K562 (cell line): ENCODE measurements at regions not wholly inside any gene's neighbourhood (a gene's known extent, or its start where the extent isn't known, plus 50 kb on each side); places are given as distances from the start of the nearest gene placed in this dataset.

Experiments
- ATAC-seq: fragments of 200-7000 bp; cut with Tn5 transposase; 3 replicates; pipeline ENCODE4 v1.9.1; 2020; ENCODE audit warnings: moderate library complexity
- BruUV-seq: library from RNA; stranded (reverse); fragments of 400-500 nt; replicated peaks from 2 replicates; lab custom pipeline; 2021; lab: Mats Ljungman, UMichigan
- CTCF ChIA-PET: fragments of 300-600 bp; formaldehyde crosslinking; extraction: SDS; loops from one replicate; lab custom pipeline; 2021; ENCODE audit warnings: low intra/inter-chr PET ratio; lab: Yijun Ruan, JAX
- POLR2A ChIA-PET: fragments of 300-600, 350-650 bp; sonication (Branson Sonifier 250); formaldehyde crosslinking; extraction: SDS; loops from one replicate; lab custom pipeline; 2021; ENCODE audit warnings: antibody characterized with exemption, inconsistent platforms; lab: Yijun Ruan, JAX
- DNase-seq, 4 experiments: peaks; one replicate each; pipeline versions ENCODE4 v3.0.0 to v3.0.0-alpha.2; 2011 to 2018; ENCODE audit warnings: low spot score in 3 of 4, mixed read lengths in 3 of 4; ENCODE audit errors: extremely low read depth in 1 of 4
- FAIRE-seq: peaks from 2 replicates; lab custom pipeline; 2011; peaks lifted over from hg19 to GRCh38; lab: Jason Lieb, UNC
- H2AFZ ChIP-seq: 2 replicates; pipeline ENCODE4 v1.6.0; 2011; ENCODE audit warnings: low read depth, low read length, control low read depth, inconsistent platforms
- H3K27ac ChIP-seq: fragments of 200-600 bp; 3 replicates; pipeline ENCODE4 v1.8.0; 2011; ENCODE audit warnings: low read depth, mild to moderate bottlenecking, control low read depth, inconsistent platforms, low read length, moderate library complexity, mixed read lengths; ENCODE audit errors: extremely low read depth
- H3K27me3 ChIP-seq, 2 experiments: fragments of 300-600 bp in 1 of 2; 2 replicates in 1 of 2; 3 replicates in 1 of 2; pipeline versions ENCODE4 v1.6.0 to v1.8.0; 2011; ENCODE audit warnings: inconsistent platforms in 2 of 2, low read length in 2 of 2, mild to moderate bottlenecking in 1 of 2, mixed read lengths in 1 of 2, moderate library complexity in 1 of 2; ENCODE audit not compliant: control insufficient read depth in 2 of 2, insufficient read depth in 2 of 2
- H3K36me3 ChIP-seq: fragments of 300-600 bp; 3 replicates; pipeline ENCODE4 v1.8.0; 2011; ENCODE audit warnings: mild to moderate bottlenecking, low read length, inconsistent platforms; ENCODE audit not compliant: control insufficient read depth, insufficient read depth
- H3K4me1 ChIP-seq, 2 experiments: fragments of 200-600 bp in 1 of 2; replicated peaks in 1 of 2; 2 replicates in 1 of 2; 3 replicates in 1 of 2; pipeline versions ENCODE4 v1.5.1 to v1.8.0; 2011; ENCODE audit warnings: inconsistent platforms in 2 of 2, low read length in 2 of 2, mild to moderate bottlenecking in 1 of 2, mixed read lengths in 1 of 2, moderate library complexity in 1 of 2; ENCODE audit not compliant: control insufficient read depth in 2 of 2, insufficient read depth in 2 of 2
- H3K4me2 ChIP-seq: 2 replicates; pipeline ENCODE4 v1.6.1; 2011; ENCODE audit warnings: low read length, control low read depth, inconsistent platforms, mixed read lengths; ENCODE audit not compliant: insufficient read depth
- H3K4me3 ChIP-seq: fragments of 200-600 bp; sonication (generic), shearing (Covaris generic); 2 replicates; pipeline ENCODE4 v1.5.1; 2016; ENCODE audit warnings: control low read depth, inconsistent platforms
- H3K79me2 ChIP-seq: fragments of 200-600 bp; 3 replicates; pipeline ENCODE4 v1.8.0; 2011; ENCODE audit warnings: low read length, inconsistent platforms; ENCODE audit not compliant: control insufficient read depth, insufficient read depth
- H3K9ac ChIP-seq, 2 experiments: 2 replicates each; pipeline versions ENCODE4 v1.6.0 to v1.6.1; 2011; ENCODE audit warnings: low read depth in 2 of 2, low read length in 2 of 2, control low read depth in 1 of 2, inconsistent platforms in 1 of 2, mild to moderate bottlenecking in 1 of 2, mixed read lengths in 1 of 2; ENCODE audit not compliant: insufficient read depth in 1 of 2
- H3K9me1 ChIP-seq: one replicate; pipeline ENCODE4 v1.6.0; 2011; ENCODE audit warnings: inconsistent platforms, mild to moderate bottlenecking, low read length, moderate library complexity; ENCODE audit not compliant: control insufficient read depth, insufficient read depth
- H3K9me3 ChIP-seq: replicated peaks from 2 replicates; pipeline ENCODE4 v1.5.1; 2011; ENCODE audit warnings: low read depth, low read length, inconsistent platforms; ENCODE audit not compliant: control insufficient read depth, insufficient read depth
- H4K20me1 ChIP-seq: replicated peaks from 2 replicates; pipeline ENCODE4 v1.6.1; 2011; ENCODE audit warnings: low read length, inconsistent platforms, mixed read lengths; ENCODE audit not compliant: control insufficient read depth, insufficient read depth
- CREB1 ChIP-seq, 2 experiments: sonication (generic) in 1 of 2; formaldehyde crosslinking in 1 of 2; IDR thresholded peaks; 2 replicates each; pipeline versions ENCODE4 v1.6.1 to v1.8.0; 2012 to 2022; ENCODE audit warnings: inconsistent platforms in 1 of 2, mild to moderate bottlenecking in 1 of 2, missing genetic modification reagents in 1 of 2, moderate library complexity in 1 of 2
- ELF4 ChIP-seq: fragments of 450-650 bp; formaldehyde crosslinking; IDR thresholded peaks from 2 replicates; pipeline ENCODE4 v1.4.0; 2022; ENCODE audit warnings: missing genetic modification characterization
- FOS ChIP-seq: IDR thresholded peaks from 3 replicates; pipeline ENCODE4 v1.6.1; 2011; ENCODE audit not compliant: insufficient read length; ENCODE audit errors: extremely low read depth
- HIVEP1 ChIP-seq: fragments of 250-450 bp; sonication (Bioruptor Pico); IDR thresholded peaks from 2 replicates; pipeline ENCODE4 v1.4.0; 2020; ENCODE audit warnings: mild to moderate bottlenecking
- HMGN3 ChIP-seq: IDR thresholded peaks from 2 replicates; pipeline ENCODE4 v1.6.1; 2011; ENCODE audit warnings: borderline replicate concordance, low read depth, mild to moderate bottlenecking, mixed read lengths, low read length; ENCODE audit not compliant: insufficient read length; ENCODE audit errors: extremely low read depth
- MTA3 ChIP-seq: fragments of 450-650 bp; formaldehyde crosslinking; IDR thresholded peaks from 2 replicates; pipeline ENCODE4 v1.6.1; 2017; ENCODE audit warnings: mild to moderate bottlenecking, borderline replicate concordance
- NKRF ChIP-seq: fragments of 450-650 bp; IDR thresholded peaks from 2 replicates; pipeline ENCODE4 v1.6.1; 2016; ENCODE audit warnings: borderline replicate concordance
- NONO ChIP-seq, 2 experiments: fragments of 200-400 bp in 1 of 2; fragments of 450-650 bp in 1 of 2; formaldehyde crosslinking in 1 of 2; IDR thresholded peaks; 2 replicates each; pipeline ENCODE4 v1.6.1; 2017; ENCODE audit warnings: low read depth in 2 of 2, mild to moderate bottlenecking in 2 of 2, moderate library complexity in 2 of 2, low read length in 1 of 2
- PTRF ChIP-seq: fragments of 450-650 bp; IDR thresholded peaks from 2 replicates; pipeline ENCODE4 v1.6.1; 2016; ENCODE audit warnings: mild to moderate bottlenecking, missing genetic modification characterization, missing compliant biosample characterization
- SIRT6 ChIP-seq: IDR thresholded peaks from one replicate; pipeline ENCODE4 v1.6.1; 2012; ENCODE audit warnings: low read depth, mild to moderate bottlenecking, control low read depth, inconsistent platforms, low read length, moderate library complexity
- ZNF140 ChIP-seq: fragments of 250-450 bp; sonication (Bioruptor Pico); IDR thresholded peaks from 2 replicates; pipeline ENCODE4 v1.8.0; 2021; ENCODE audit warnings: moderate library complexity, mild to moderate bottlenecking, inconsistent platforms
- WGBS: fragments of 100-300 bp; shearing (Covaris generic); methylation state at CpG from one replicate; pipeline ENCODE4 v1.1.6; 2016; ENCODE audit warnings: low coverage, mixed read lengths; ENCODE audit not compliant: insufficient coverage; ENCODE audit errors: missing lambda C conversion rate; 5-methylcytosine and 5-hydroxymethylcytosine counted together
- in situ Hi-C: fragments of 300-500 bp; cut with MboI; formaldehyde crosslinking; loops from 4 replicates; pipeline ENCODE4 v1.15.0; 2018; ENCODE audit warnings: inconsistent platforms, mixed read lengths
- intact Hi-C: fragments of 100-400 bp; cut with micrococcal nuclease; formaldehyde crosslinking; loops from 2 replicates; pipeline ENCODE4 v1.14.2; 2022
- TF ChIP-seq, protein P1 (sequence below): IDR thresholded peaks from 2 replicates; pipeline ENCODE4 v1.6.1; 2011; ENCODE audit not compliant: insufficient read length; ENCODE audit errors: extremely low read depth
- TF ChIP-seq, protein P2 (sequence below): fragments of 450-650 bp; conservative IDR thresholded peaks from 2 replicates; pipeline ENCODE4 v1.6.1; 2016; ENCODE audit warnings: missing genetic modification characterization, low read depth, mild to moderate bottlenecking, missing compliant biosample characterization, moderate library complexity
- TF ChIP-seq, protein P3 (sequence below): fragments of 250-450 bp; sonication (Bioruptor Pico); IDR thresholded peaks from 2 replicates; pipeline ENCODE4 v1.4.0; 2020; ENCODE audit warnings: borderline replicate concordance

DNA sequence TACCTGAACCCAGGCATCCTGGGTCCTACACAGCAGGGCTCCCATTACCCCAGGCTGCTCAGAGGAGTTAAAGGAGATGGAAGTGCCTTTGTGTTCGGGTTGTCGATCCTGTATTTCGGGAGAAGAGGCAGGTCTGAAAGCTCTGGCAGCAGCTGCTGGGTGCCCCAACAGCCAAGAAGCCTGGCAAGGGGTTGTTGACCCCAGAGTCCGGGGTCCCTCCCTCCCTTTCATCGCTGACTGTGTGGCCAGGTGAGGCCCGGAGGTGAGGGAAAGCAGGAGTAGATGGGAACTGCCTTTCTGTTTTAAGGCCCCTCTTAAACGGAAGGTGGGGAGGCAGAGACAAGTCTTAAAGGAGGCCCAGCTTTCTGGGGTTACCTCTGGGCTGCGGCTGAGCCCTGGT, 106.0 kb upstream of the SYT13 start (continued):
- no peak for TF ChIP-seq PTRF (tag)
- TF ChIP-seq, protein P1, sequence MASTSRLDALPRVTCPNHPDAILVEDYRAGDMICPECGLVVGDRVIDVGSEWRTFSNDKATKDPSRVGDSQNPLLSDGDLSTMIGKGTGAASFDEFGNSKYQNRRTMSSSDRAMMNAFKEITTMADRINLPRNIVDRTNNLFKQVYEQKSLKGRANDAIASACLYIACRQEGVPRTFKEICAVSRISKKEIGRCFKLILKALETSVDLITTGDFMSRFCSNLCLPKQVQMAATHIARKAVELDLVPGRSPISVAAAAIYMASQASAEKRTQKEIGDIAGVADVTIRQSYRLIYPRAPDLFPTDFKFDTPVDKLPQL = no peak
- no peak for TF ChIP-seq NONO (IDR thresholded peaks at IDR 0.05; ENCODE audit: low read depth in 2 of 2, low read length in 1 of 2)
- no peak for TF ChIP-seq HIVEP1

DNA sequence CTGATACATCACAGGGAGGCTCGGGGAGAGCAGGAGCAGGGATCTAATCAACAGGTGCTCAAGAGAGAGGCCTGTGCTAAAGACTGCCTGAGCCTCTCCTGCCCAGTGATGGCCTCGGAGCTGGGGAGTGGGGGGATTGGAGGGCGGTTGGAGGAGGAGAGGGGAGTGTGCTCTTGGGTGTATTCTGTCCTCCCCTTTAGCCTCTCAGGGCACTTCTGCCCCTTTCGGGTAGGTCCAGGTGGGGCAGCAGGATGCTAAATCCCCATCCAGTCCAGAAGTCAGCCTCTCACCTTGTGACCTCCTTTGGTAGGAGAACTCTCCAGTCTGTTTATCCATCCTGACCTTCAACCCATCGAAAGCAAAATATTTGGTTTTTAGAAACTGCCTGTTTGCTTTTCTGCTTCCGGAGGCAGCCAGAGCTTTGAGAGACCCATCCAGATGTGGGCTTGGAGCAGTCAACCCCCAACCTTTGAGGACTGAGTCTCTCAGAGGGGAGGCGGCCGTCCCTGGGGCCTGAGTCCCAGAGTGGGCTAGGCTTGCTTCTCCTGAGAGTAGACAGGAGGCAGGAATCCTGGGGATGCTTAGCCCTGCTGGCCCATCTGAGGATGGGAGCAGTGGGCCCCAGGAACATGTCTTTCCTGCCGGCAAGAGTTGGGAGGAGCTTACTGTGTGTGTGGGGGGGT, 105.2 kb upstream of the SYT13 start:
- in situ Hi-C loops = no loop called here
- H3K9me3 ChIP-seq = no peaks in the 10 kb centered on the region
- no peak for ATAC-seq
- no peak overlapping the region for H2AFZ ChIP-seq
- no peaks in the 10 kb centered on the region for H3K79me2 ChIP-seq
- intact Hi-C loops = no loop called here
- peaks cover 6% of the 10 kb centered on the region; the same call in 1 of the 2 replicates for H4K20me1 ChIP-seq
- no peaks in the 10 kb centered on the region for H3K36me3 ChIP-seq
- no TSS peak for BruUV-seq
- DNase-seq = no peak
- 0% methylated on average over 8 of the region's 9 CpGs for WGBS
- CTCF ChIA-PET = no interaction called here
- no peak overlapping the region for H3K9ac ChIP-seq
- no peak overlapping the region for H3K27ac ChIP-seq
- H3K27me3 ChIP-seq = peaks cover 12 to 41% of the 10 kb centered on the region in 2 experiments
- FAIRE-seq = no peak
- POLR2A ChIA-PET = no interaction called here
- no peaks in the 10 kb centered on the region for H3K4me1 ChIP-seq
- H3K4me3 ChIP-seq = no peak overlapping the region
- no peaks in the 10 kb centered on the region for H3K9me1 ChIP-seq
- no peak overlapping the region for H3K4me2 ChIP-seq
- TF ChIP-seq ZNF140 (CRISPR knock-in tag) = no peak
- TF ChIP-seq, protein P2, sequence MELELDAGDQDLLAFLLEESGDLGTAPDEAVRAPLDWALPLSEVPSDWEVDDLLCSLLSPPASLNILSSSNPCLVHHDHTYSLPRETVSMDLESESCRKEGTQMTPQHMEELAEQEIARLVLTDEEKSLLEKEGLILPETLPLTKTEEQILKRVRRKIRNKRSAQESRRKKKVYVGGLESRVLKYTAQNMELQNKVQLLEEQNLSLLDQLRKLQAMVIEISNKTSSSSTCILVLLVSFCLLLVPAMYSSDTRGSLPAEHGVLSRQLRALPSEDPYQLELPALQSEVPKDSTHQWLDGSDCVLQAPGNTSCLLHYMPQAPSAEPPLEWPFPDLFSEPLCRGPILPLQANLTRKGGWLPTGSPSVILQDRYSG (tag) = no peak
- no peak for TF ChIP-seq FOS
- TF ChIP-seq, protein P3, sequence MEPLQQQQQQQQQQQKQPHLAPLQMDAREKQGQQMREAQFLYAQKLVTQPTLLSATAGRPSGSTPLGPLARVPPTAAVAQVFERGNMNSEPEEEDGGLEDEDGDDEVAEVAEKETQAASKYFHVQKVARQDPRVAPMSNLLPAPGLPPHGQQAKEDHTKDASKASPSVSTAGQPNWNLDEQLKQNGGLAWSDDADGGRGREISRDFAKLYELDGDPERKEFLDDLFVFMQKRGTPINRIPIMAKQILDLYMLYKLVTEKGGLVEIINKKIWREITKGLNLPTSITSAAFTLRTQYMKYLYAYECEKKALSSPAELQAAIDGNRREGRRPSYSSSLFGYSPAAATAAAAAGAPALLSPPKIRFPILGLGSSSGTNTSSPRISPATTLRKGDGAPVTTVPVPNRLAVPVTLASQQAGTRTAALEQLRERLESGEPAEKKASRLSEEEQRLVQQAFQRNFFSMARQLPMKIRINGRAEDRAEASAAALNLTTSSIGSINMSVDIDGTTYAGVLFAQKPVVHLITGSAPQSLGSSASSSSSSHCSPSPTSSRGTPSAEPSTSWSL (CRISPR knock-in tag) = no peak
- TF ChIP-seq CREB1 (IDR thresholded peaks at IDR 0.05) = no peak
- TF ChIP-seq CREB1 (CRISPR knock-in tag; IDR thresholded peaks at IDR 0.05) = no peak
- TF ChIP-seq NKRF = no peak
- TF ChIP-seq SIRT6 = no peak
- no peak for TF ChIP-seq MTA3
- TF ChIP-seq HMGN3 = no peak
- TF ChIP-seq ELF4 (CRISPR knock-in tag) = no peak
